ENCODE measurements at regions not wholly inside any gene's neighbourhood (a gene's known extent, or its start where the extent isn't known, plus 50 kb on each side); places are given as distances from the start of the nearest gene placed in this dataset.

DNA sequence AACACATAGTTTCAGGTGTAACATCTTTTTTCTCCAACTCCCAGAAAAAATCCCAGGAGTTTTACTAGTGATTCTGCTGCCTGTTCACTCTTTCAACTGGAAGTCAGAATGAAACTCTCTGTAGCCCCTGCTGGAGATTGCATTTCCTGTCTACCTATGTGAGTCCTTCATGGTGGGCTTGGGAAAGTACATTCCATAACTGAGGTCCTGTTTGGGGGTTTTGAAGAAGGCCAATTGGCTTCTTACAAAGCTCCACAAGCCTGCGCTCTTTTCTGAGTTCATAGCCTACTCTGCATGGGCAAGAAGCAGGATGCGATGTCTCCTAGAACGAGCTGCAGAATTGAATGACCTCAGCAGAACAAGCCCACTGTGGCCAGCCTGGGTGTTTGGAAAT, 86.7 kb downstream of the LYZL2 start:
- TF ChIP-seq EZH2 (IDR thresholded peaks at IDR 0.05; ENCODE audit: borderline replicate concordance, low read depth, low read length, severe bottlenecking) = no peak
- no peak for TF ChIP-seq CTCF (IDR thresholded peaks at IDR 0.05; ENCODE audit: extremely low read depth in 1 of 2, insufficient read depth in 1 of 2, low read depth in 1 of 2, low read length in 2 of 2)
- TF ChIP-seq POLR2A (IDR thresholded peaks at IDR 0.05; ENCODE audit: low read depth, low read length) = no peak
- TF ChIP-seq, protein P1, sequence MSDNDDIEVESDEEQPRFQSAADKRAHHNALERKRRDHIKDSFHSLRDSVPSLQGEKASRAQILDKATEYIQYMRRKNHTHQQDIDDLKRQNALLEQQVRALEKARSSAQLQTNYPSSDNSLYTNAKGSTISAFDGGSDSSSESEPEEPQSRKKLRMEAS (IDR thresholded peaks at IDR 0.05; ENCODE audit: insufficient read depth, insufficient read length) = no peak
- TF ChIP-seq POLR2AphosphoS5 (IDR thresholded peaks at IDR 0.05; ENCODE audit: insufficient read depth, low read depth, low read length) = no peak
- no peak for TF ChIP-seq JUN (IDR thresholded peaks at IDR 0.05; ENCODE audit: borderline replicate concordance, insufficient read depth, insufficient read length, low read depth)
- no peak for TF ChIP-seq MYC (IDR thresholded peaks at IDR 0.05; ENCODE audit: low read depth, low read length)
- TF ChIP-seq GATA2 (IDR thresholded peaks at IDR 0.05; ENCODE audit: insufficient read depth, insufficient read length, low read depth, low read length) = no peak
- TF ChIP-seq FOS (IDR thresholded peaks at IDR 0.05; ENCODE audit: borderline replicate concordance, insufficient read depth, low read length) = no peak
